ENCODE measurements at regions not wholly inside any gene's neighbourhood (a gene's known extent, or its start where the extent isn't known, plus 50 kb on each side); places are given as distances from the start of the nearest gene placed in this dataset.
"Not testable (repeated sequence)": the region's sequence is repeated elsewhere in the genome, so short reads cannot be mapped to it uniquely, and the experiment has no call there.

- no peaks in the 10 kb centered on the region for H3K36me3 Mint-ChIP-seq (ENCODE audit: insufficient read depth, unreplicated experiment)
- intact Hi-C loops (cut with micrococcal nuclease; ENCODE audit: unreplicated experiment), result no loop called here
These were observed 183.0 kb downstream of the TMEM114 start for GRCh38 chr16:8407351-8407750.

GRCh38 chr16:8403978-8404749 lies 186.1 kb downstream of the TMEM114 start:
- no peaks in the 10 kb centered on the region for H3K27me3 ChIP-seq (replicated peaks; ENCODE audit: control insufficient read depth, insufficient read depth, low read length)
- H3K27ac Mint-ChIP-seq (ENCODE audit: unreplicated experiment), result no peak overlapping the region
- ChIA-PET CTCF (no interaction called here), POLR2A (no interaction called here)
- H3K9me3 ChIP-seq, result no peaks in the 10 kb centered on the region
- intact Hi-C loops (cut with micrococcal nuclease; ENCODE audit: unreplicated experiment), result no loop called here
- H3K36me3 Mint-ChIP-seq (ENCODE audit: insufficient read depth, unreplicated experiment), result no peaks in the 10 kb centered on the region
- H3K36me3 ChIP-seq (ENCODE audit: control insufficient read depth, insufficient read depth, low read length), result no peaks in the 10 kb centered on the region
- peaks cover 2% of the 10 kb centered on the region for H3K27me3 Mint-ChIP-seq (ENCODE audit: insufficient read depth, unreplicated experiment)
- H3K4me1 ChIP-seq, result 0 out of 2 replicates have a peak, but pooled peaks cover 2% of the 10 kb centered on the region
- no peak overlapping the region for H3K4me3 Mint-ChIP-seq (ENCODE audit: unreplicated experiment)
- no peak overlapping the region for H3K4me3 ChIP-seq (ENCODE audit: low read depth, low read length)
- H3K4me1 Mint-ChIP-seq (ENCODE audit: low read depth, unreplicated experiment), result no peaks in the 10 kb centered on the region
- DNase-seq, result no peak
- no peaks in the 10 kb centered on the region for H3K9me3 Mint-ChIP-seq (ENCODE audit: unreplicated experiment)
- no TSS peak for BruUV-seq (replicated peaks)
- no peak for TF ChIP-seq CTCF (IDR thresholded peaks at IDR 0.05; ENCODE audit: insufficient read depth in 1 of 2, low read depth in 1 of 2, low read length in 1 of 2, severe bottlenecking in 1 of 2, unreplicated experiment in 1 of 2)

More at GRCh38 chr16:8407351-8407750, 183.0 kb downstream of the TMEM114 start:
- DNase-seq, result no peak
- no peak overlapping the region for H3K4me3 Mint-ChIP-seq (ENCODE audit: unreplicated experiment)
- H3K4me1 Mint-ChIP-seq (ENCODE audit: low read depth, unreplicated experiment), result no peaks in the 10 kb centered on the region
- CTCF ChIA-PET, result no interaction called here
- POLR2A ChIA-PET, result no interaction called here
- Histone ChIP-seq H3K27me3 (replicated peaks; ENCODE audit: control insufficient read depth, insufficient read depth, low read length) (no peaks in the 10 kb centered on the region), H3K4me3 (ENCODE audit: low read depth, low read length) (no peak overlapping the region), H3K4me1 (0 out of 2 replicates have a peak, but pooled peaks cover 2% of the 10 kb centered on the region), H3K36me3 (ENCODE audit: control insufficient read depth, insufficient read depth, low read length) (no peaks in the 10 kb centered on the region), H3K9me3 (no peaks in the 10 kb centered on the region)
- no TSS peak for BruUV-seq (replicated peaks)
- no peaks in the 10 kb centered on the region for H3K9me3 Mint-ChIP-seq (ENCODE audit: unreplicated experiment)
- H3K27me3 Mint-ChIP-seq (ENCODE audit: insufficient read depth, unreplicated experiment), result peaks cover 6% of the 10 kb centered on the region
- no peak for TF ChIP-seq CTCF (IDR thresholded peaks at IDR 0.05; ENCODE audit: insufficient read depth in 1 of 2, low read depth in 1 of 2, low read length in 1 of 2, severe bottlenecking in 1 of 2, unreplicated experiment in 1 of 2)
- no peak overlapping the region for H3K27ac Mint-ChIP-seq (ENCODE audit: unreplicated experiment)

GRCh38 chr16:8402981-8403843 lies 187.1 kb downstream of the TMEM114 start:
- Histone ChIP-seq H3K36me3 (ENCODE audit: control insufficient read depth, insufficient read depth, low read length) (no peaks in the 10 kb centered on the region), H3K4me1 (0 out of 2 replicates have a peak, but pooled peaks cover 2% of the 10 kb centered on the region), H3K27me3 (replicated peaks; ENCODE audit: control insufficient read depth, insufficient read depth, low read length) (no peaks in the 10 kb centered on the region), H3K4me3 (ENCODE audit: low read depth, low read length) (no peak overlapping the region), H3K9me3 (no peaks in the 10 kb centered on the region)
- peaks cover 2% of the 10 kb centered on the region for H3K27me3 Mint-ChIP-seq (ENCODE audit: insufficient read depth, unreplicated experiment)
- no peaks in the 10 kb centered on the region for H3K36me3 Mint-ChIP-seq (ENCODE audit: insufficient read depth, unreplicated experiment)
- DNase-seq, result no peak
- intact Hi-C loops (cut with micrococcal nuclease; ENCODE audit: unreplicated experiment), result no loop called here
- BruUV-seq (replicated peaks), result no TSS peak
- H3K27ac Mint-ChIP-seq (ENCODE audit: unreplicated experiment), result no peak overlapping the region
- POLR2A ChIA-PET, result no interaction called here
- no peak overlapping the region for H3K4me3 Mint-ChIP-seq (ENCODE audit: unreplicated experiment)
- CTCF ChIA-PET, result no interaction called here
- H3K4me1 Mint-ChIP-seq (ENCODE audit: low read depth, unreplicated experiment), result no peaks in the 10 kb centered on the region
- TF ChIP-seq CTCF (IDR thresholded peaks at IDR 0.05; ENCODE audit: insufficient read depth in 1 of 2, low read depth in 1 of 2, low read length in 1 of 2, severe bottlenecking in 1 of 2, unreplicated experiment in 1 of 2), result no peak
- no peaks in the 10 kb centered on the region for H3K9me3 Mint-ChIP-seq (ENCODE audit: unreplicated experiment)

- H3K27ac Mint-ChIP-seq (ENCODE audit: unreplicated experiment); H3K4me3 ChIP-seq (ENCODE audit: low read depth, low read length); H3K9me3 Mint-ChIP-seq (ENCODE audit: unreplicated experiment); H3K4me1 Mint-ChIP-seq (ENCODE audit: low read depth, unreplicated experiment); H3K27me3 Mint-ChIP-seq (ENCODE audit: insufficient read depth, unreplicated experiment); H3K9me3 ChIP-seq; H3K36me3 Mint-ChIP-seq (ENCODE audit: insufficient read depth, unreplicated experiment); CTCF ChIA-PET; H3K27me3 ChIP-seq (replicated peaks; ENCODE audit: control insufficient read depth, insufficient read depth, low read length); POLR2A ChIA-PET; intact Hi-C loops (cut with micrococcal nuclease; ENCODE audit: unreplicated experiment); DNase-seq; H3K36me3 ChIP-seq (ENCODE audit: control insufficient read depth, insufficient read depth, low read length); H3K4me3 Mint-ChIP-seq (ENCODE audit: unreplicated experiment); H3K4me1 ChIP-seq; BruUV-seq (replicated peaks): not testable (repeated sequence)
These were observed 189.6 kb downstream of the TMEM114 start for GRCh38 chr16:8400683-8401082.

Measured in Caco-2 (cell line).